Activated CD8-positive, alpha-beta memory T cell treated with anti-CD3 and anti-CD28 coated beads for 1 hour (primary cell): ENCODE measurements at regions not wholly inside any gene's neighbourhood (a gene's known extent, or its start where the extent isn't known, plus 50 kb on each side); places are given as distances from the start of the nearest gene placed in this dataset.

Experiments
- DNase-seq, 2 donors: peaks; one replicate each; pipeline ENCODE4 v3.0.0-alpha.2; 2020; ENCODE audit warnings: low read depth in 1 of 2; ENCODE audit errors: extremely low read depth in 1 of 2

- DNase-seq, result no peak
Observed at GRCh38 chr2:236740506-236740905, 170.9 kb downstream of the ACKR3 start.

DNA sequence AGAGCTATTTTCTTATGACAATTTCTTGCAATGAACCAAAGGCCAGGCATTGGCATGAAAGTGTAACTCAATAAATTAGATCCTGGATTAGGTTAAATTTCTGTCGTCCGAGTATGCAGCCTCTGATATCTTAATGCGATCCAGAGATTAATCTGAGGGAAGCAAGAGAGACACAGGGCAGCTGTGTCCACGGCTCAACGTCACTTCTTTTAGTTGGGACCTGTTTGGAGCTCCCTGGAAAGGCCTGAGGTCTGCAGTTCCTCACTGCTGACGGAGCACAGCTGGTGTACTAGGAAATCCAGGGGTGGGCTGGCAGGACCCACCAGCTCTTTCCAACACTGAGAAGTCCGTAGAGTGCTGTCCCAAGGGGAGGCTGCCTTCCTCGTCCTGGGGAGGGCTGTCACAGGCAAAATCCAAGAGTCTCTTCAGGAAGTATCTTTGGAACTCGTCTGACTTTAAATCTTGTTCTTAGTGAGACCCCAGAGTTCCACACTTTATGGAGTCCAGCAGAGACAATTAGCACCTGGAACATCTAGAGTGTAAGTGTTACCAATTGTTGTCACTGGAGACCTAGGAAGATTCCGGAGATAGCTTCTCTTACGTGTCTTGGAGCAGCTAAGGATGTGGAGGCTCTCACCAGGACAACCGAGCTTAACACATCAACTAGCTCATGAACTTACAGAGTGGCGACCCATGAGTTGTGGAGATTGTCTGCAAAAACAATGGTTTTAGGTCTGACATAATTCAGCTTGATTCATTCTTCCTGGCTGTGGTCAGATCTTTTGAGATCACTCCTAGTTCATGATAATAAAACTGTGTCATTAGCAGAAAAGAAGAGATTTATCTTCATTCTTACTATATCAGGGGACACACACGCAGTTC lies 173.7 kb downstream of the ACKR3 start:
- no peak for DNase-seq

- no peak for DNase-seq
Observed at GRCh38 chr2:236743921-236744280, 174.3 kb downstream of the ACKR3 start.

DNA sequence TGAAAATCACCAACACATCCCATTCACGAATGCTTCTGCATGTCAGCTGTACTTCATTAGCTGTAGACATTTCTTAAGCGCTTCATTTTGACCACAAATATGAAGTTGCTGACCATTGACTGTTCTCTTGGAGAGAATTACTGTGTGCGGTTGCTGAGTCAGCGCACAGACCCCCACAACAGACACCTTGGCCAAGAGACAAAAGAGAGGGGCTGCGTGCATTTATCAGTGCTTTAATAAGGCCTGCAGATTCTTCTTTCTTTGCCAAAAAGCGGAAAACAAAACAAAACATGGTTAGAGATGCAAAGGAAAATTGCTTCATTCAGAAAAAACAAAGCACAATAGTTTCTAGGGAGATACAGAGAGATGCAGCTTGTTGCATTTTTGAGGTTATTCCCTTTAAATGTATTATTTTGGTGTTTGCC lies 174.7 kb downstream of the ACKR3 start:
- DNase-seq, result no peak

DNA sequence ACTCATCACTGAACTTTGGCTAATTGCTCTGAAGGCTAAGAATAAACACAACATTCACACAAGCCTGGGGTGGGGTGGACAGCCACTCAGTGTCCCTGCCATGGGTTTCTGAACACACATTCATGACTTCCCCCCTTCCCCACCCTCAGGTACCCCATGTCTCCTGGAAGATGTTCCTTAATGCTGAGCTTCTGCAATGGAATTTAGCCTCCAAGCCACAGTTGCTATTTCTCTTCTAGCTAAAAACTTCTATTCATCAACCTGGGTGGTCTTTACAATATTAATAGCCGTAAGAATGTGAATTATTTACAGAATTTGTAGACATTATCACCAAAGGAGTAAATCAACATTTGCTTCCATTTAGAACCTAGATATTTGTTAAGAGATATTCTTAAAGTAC lies 175.1 kb downstream of the ACKR3 start:
- DNase-seq, result no peak

GRCh38 chr2:236745420-236746210 lies 176.0 kb downstream of the ACKR3 start:
- no peak for DNase-seq

- no peak for DNase-seq
Observed at GRCh38 chr2:236746833-236747232, 177.2 kb downstream of the ACKR3 start.

DNA sequence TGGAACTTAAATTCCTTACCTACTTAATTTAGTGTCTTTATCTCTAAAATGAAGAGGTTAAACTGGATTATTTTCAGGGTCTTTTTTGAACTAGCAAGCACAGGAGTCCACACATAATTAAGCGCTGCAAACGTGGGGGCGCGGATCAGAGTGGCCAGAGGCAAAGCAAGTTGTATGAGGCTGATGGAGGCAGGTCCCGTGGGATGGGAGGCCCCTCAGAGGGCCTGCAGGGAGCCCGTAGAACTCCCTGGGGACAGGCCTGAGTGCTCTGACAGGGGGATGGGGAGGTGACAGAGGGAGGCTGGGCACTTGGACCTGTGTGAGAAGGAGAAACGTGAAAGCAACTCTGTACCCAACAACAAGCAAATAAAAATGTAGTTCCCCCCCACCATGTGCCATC lies 177.8 kb downstream of the ACKR3 start:
- DNase-seq, result no peak

DNA sequence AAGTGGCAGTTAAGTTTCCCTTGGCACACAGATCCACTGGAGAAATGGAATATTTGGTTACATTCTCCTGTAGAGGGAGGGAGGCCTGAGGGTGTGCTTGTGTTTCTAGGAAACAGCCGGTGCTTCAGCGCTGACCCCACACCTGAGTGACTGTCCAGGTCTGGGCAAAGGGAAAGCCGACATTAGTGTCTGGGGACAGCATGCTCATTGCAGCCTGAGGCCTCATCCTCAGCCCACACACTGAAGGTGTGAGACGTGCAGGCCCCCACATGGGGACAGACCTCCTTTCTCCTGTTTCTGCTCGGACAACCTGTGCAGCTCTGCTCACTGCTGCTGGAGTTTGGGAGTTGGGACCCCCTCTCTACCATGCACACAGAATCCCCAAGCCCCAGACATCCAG lies 178.3 kb downstream of the ACKR3 start:
- DNase-seq, result no peak

DNA sequence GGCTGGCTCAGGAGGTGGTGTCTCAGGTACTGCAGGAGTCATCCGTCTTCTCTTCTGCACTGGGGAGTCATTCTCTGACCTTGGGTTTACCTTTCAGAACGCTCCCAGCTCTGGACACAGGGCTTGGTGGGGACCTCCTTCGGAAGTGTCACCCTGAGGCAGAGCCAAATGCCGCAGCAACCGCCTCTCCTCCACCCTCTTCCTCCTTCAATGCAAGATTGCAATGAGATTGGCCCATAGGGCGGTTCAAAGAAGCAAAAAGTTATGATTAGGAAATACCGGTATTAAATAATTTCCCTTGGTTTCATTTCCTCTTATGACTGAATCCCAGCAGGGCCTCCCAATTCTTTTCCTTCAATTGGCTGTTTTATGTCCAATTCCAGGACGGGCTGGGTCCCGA lies 178.8 kb downstream of the ACKR3 start:
- DNase-seq, result no peak

- DNase-seq, result no peak
Observed at GRCh38 chr2:236748801-236749200, 179.2 kb downstream of the ACKR3 start.

DNA sequence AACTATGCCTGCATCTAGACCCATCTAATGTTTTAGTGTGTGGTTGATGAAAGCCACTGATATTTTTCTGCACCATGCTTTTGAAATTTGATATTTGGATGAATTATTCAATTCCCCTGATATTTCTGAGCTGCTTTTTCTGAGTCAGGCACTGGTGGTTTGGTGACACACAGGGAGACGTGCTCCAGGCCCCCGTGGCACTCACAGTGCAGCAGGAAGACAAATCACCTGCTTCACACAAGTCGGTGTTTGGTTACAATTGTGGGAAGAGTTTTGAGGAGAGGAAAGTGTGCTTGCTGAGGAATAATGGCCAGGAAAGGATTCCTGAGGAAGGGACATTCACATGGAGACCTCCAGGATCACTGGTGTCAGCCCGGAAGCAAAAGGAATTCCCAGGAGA lies 179.7 kb downstream of the ACKR3 start:
- DNase-seq, result no peak

DNA sequence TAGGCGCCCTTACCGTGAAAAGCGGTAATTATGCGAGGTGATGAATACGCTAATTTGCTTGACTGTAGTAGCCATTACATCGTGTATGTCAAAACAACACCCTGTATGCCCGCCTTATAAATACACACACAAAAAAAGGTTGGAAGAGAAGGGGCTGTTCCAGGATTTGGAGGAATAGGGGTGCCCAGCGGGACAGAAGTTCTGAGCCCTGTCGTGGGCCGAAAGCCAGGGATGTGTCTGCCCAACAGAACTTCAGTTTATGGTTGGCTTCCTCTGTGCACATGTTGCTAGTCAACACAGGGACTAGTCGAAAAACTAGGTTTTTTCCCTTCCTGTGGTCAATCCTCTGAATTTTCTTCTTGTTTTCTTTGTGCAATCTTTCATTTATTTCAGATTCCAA lies 182.5 kb downstream of the ACKR3 start:
- no peak for DNase-seq

DNA sequence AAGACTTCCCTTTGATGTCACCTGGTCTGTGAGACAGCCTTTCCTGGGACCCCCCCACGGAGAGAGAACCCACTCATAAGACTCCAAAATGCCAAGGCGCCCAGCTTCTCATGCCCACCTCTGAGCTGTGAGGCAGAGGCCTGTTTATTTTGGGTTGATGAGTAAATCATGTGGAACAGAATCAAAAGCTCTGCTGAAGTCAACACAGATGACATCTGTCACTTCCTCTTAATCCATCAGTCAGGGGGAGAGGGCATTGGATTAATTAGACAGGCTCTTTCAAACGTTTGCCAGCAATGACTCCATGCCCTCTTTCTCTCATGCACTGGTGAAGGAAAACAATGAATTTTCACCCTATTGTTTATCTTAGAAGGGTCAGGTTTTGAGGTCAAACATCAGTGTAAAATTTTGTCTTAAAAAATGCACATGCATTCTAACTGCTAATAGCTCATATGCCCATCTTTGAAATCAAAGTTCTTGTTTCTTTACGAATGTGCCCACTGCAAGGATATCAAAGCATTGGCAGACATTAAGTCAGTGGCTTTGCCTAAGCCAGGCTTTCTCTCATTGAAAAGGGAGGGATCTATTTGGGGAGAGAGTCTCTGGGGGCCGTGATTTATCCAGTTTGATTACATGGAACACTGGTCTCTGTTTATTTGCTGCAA lies 184.1 kb downstream of the ACKR3 start:
- no peak for DNase-seq

GRCh38 chr2:236754271-236754944 lies 184.8 kb downstream of the ACKR3 start:
- no peak for DNase-seq

GRCh38 chr2:236755278-236755840 lies 185.7 kb downstream of the ACKR3 start:
- no peak for DNase-seq

DNA sequence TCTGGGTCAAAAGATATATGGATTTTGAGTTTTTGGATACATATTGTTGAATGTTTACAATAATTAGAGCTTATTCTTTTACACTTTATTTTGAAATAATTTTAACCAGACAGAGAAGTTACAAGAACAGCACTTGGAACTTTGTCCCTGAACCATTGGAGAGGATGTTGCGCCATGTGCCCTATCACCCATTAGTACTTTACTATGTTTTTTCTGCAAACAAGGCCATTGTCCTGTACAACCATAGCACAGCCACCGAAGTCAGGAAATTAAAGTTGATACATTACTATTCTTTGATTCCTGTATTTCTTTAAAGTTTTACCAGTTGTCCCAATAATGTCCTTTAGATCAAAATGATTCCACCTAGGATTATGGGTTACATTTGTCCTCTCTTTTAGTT lies 188.8 kb downstream of the ACKR3 start:
- DNase-seq, result no peak

GRCh38 chr2:236760246-236760645 lies 190.6 kb downstream of the ACKR3 start:
- DNase-seq, result no peak

- no peak for DNase-seq
Observed at GRCh38 chr2:236761358-236761757, 191.7 kb downstream of the ACKR3 start.

GRCh38 chr2:236762628-236763027 lies 193.0 kb downstream of the ACKR3 start:
- DNase-seq, result no peak

DNA sequence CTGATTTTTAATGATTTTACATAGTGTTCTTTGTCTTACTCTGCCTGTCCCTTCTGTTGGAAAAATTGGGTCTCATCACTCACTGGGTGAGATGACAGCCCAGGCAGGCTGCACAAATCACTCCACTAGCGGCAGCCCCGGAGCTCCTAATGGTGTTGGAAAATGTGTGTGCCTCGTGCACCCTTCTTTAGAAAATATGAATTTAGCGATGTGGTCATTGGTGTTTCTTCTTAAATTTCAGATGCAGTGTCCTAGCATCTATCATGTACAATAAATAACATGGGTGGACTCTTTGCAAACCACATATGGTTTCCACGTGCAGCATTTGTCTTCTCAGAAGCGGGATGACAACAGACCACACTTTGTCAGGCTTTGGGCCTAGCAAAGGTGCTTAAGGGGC lies 194.2 kb downstream of the ACKR3 start:
- DNase-seq, result no peak
